ENCODE measurements at regions not wholly inside any gene's neighbourhood (a gene's known extent, or its start where the extent isn't known, plus 50 kb on each side); places are given as distances from the start of the nearest gene placed in this dataset.

GRCh38 chr15:96066852-96067495, 263.5 kb upstream of the NR2F2 start:
- TF ChIP-seq CTCF (conservative IDR thresholded peaks at IDR 0.05 in 1 of 2, IDR thresholded peaks at IDR 0.05 in 1 of 2; ENCODE audit: low read depth in 1 of 2, low read length in 2 of 2), result no peak
- no peak for TF ChIP-seq EZH2 (IDR thresholded peaks at IDR 0.05; ENCODE audit: low read length, missing control alignments)

All from fibroblast of lung (primary cell).